Lung (tissue), 11 donors: ENCODE measurements at regions not wholly inside any gene's neighbourhood (a gene's known extent, or its start where the extent isn't known, plus 50 kb on each side); places are given as distances from the start of the nearest gene placed in this dataset.

Experiments used
- ATAC-seq: fragments of 200-7000 bp; cut with Tn5 transposase; one replicate; pipeline ENCODE4 v1.9.1; 2020; ENCODE audit warnings: moderate number of reproducible peaks; ENCODE audit not compliant: insufficient read depth, low FRiP score
- DNase-seq, 3 donors: peaks; one replicate each; pipeline ENCODE4 v3.0.0-alpha.2; 2013 to 2017
- H3K27ac ChIP-seq, 2 donors: one replicate each; pipeline ENCODE4 v1.5.1; 2013; ENCODE audit warnings: mild to moderate bottlenecking in 2 of 2, moderate library complexity in 2 of 2, control low read depth in 1 of 2, inconsistent platforms in 1 of 2, low read depth in 1 of 2, low read length in 1 of 2
- H3K27me3 ChIP-seq, 3 donors: one replicate each; pipeline ENCODE4 v1.5.1; 2013; ENCODE audit warnings: low read length in 2 of 3; ENCODE audit not compliant: control insufficient read depth in 3 of 3, insufficient read depth in 3 of 3
- H3K36me3 ChIP-seq, 4 donors: one replicate each; pipeline ENCODE4 v1.5.1; 2013; ENCODE audit warnings: low read length in 4 of 4, mild to moderate bottlenecking in 1 of 4, moderate library complexity in 1 of 4; ENCODE audit not compliant: control insufficient read depth in 4 of 4, insufficient read depth in 4 of 4
- H3K4me1 ChIP-seq, 5 donors: one replicate each; pipeline ENCODE4 v1.5.1; 2013; ENCODE audit warnings: low read length in 5 of 5, mild to moderate bottlenecking in 2 of 5, moderate library complexity in 1 of 5; ENCODE audit not compliant: control insufficient read depth in 5 of 5, insufficient read depth in 5 of 5
- H3K4me3 ChIP-seq: one replicate; pipeline ENCODE4 v1.5.1; 2013; ENCODE audit warnings: mild to moderate bottlenecking, control low read depth, moderate library complexity
- H3K9ac ChIP-seq, 2 donors: one replicate each; pipeline ENCODE4 v1.5.1; 2013; ENCODE audit warnings: low read length in 2 of 2, control low read depth in 1 of 2; ENCODE audit not compliant: insufficient read depth in 1 of 2
- H3K9me3 ChIP-seq, 4 donors: one replicate each; pipeline ENCODE4 v1.5.1; 2013; ENCODE audit warnings: low read length in 3 of 4, mild to moderate bottlenecking in 1 of 4, moderate library complexity in 1 of 4; ENCODE audit not compliant: control insufficient read depth in 4 of 4, insufficient read depth in 3 of 4
- CTCF ChIP-seq: IDR thresholded peaks from 2 replicates; pipeline ENCODE4 v1.5.1; 2012; ENCODE audit warnings: mild to moderate bottlenecking; ENCODE audit errors: control extremely low read depth, extremely low read depth
- WGBS, 2 donors: extraction: QIAGEN DNeasy Blood & Tissue Kit; methylation state at CpG; one replicate each; pipeline ENCODE4 v1.1.7; 2013; 5-methylcytosine and 5-hydroxymethylcytosine counted together
- donor health status: control.
- donor health status: control.
- donor health status: Bipolar disorder and iron deficiency.
- donor health status: healthy.
- donor health status: DM: yes; HTN: yes; CAD: no.

DNA sequence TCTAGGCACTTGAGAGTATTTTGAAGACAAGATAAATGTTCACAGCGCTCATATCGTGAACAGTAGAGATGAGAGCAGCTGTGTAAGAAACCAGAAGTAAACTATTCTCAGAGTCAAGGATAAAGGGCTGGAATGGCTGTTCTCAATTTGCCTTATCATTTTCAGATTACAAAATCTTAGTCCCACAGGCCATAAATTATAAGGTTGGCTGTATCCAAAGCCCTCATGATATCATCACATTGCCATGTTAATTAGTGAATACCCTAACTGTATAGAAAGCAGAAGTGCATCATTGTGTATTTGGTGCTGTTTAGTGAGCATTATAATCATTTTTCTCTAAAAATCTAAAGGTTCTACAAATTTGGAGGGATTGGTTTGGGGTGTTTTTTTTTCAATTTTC lies 168.9 kb upstream of the EDNRA start:
- H3K27ac ChIP-seq = no peak overlapping the region
- ATAC-seq (no peak), DNase-seq (peak in 1 of 3 donors; percentile 36)
- WGBS, 2 donors = 68 to 83% methylated on average over 2 of the region's 2 CpGs
- no peaks in the 10 kb centered on the region for H3K27me3 ChIP-seq
- H3K4me3 ChIP-seq = no peak overlapping the region
- TF ChIP-seq CTCF = no peak
- no peaks in the 10 kb centered on the region for H3K36me3 ChIP-seq
- peaks cover 0 to 15% (median 2%) of the 10 kb centered on the region in 5 donors for H3K4me1 ChIP-seq
- no peaks in the 10 kb centered on the region for H3K9me3 ChIP-seq
- no peak overlapping the region for H3K9ac ChIP-seq

GRCh38 chr4:147312376-147313046 lies 168.4 kb upstream of the EDNRA start:
- TF ChIP-seq CTCF = no peak
- 45 to 71% methylated on average over 7 of the region's 7 CpGs for WGBS, 2 donors
- Histone ChIP-seq H3K27me3 (no peaks in the 10 kb centered on the region), H3K9ac (no peak overlapping the region), H3K9me3 (no peaks in the 10 kb centered on the region), H3K4me1 (peaks cover 0 to 19% (median 2%) of the 10 kb centered on the region in 5 donors), H3K4me3 (no peak overlapping the region), H3K27ac (peak overlapping the region in 1 of 2 donors; percentile 78), H3K36me3 (no peaks in the 10 kb centered on the region)
- peak; percentile 55 to 94 (median 84) for DNase-seq
- ATAC-seq = peak; percentile 62

- H3K9me3 ChIP-seq = no peaks in the 10 kb centered on the region
- H3K4me3 ChIP-seq = no peak overlapping the region
- peak overlapping the region in 1 of 2 donors; percentile 51 for H3K27ac ChIP-seq
- ATAC-seq = peak; percentile 59
- peaks cover 0 to 24% (median 3%) of the 10 kb centered on the region in 5 donors for H3K4me1 ChIP-seq
- 73 to 79% methylated on average over 1 of the region's 1 CpG for WGBS, 2 donors
- DNase-seq = peak; percentile 12 to 61 (median 40)
- no peak overlapping the region for H3K9ac ChIP-seq
- H3K36me3 ChIP-seq = no peaks in the 10 kb centered on the region
- TF ChIP-seq CTCF = no peak
- H3K27me3 ChIP-seq = no peaks in the 10 kb centered on the region
Observed at GRCh38 chr4:147313108-147313507, 167.8 kb upstream of the EDNRA start.
